Stimulated activated naive CD8-positive, alpha-beta T cell treated with anti-CD3 and anti-CD28 coated beads, Interleukin-15, Interleukin-2, amounts not matched to agents 100 U/mL and 50 U/mL, for 24 hours (primary cell): ENCODE measurements at regions not wholly inside any gene's neighbourhood (a gene's known extent, or its start where the extent isn't known, plus 50 kb on each side); places are given as distances from the start of the nearest gene placed in this dataset.
A peak's percentile ranks its signal among the peaks of the same experiment; 100 is the strongest.
"Not testable (repeated sequence)": the region's sequence is repeated elsewhere in the genome, so short reads cannot be mapped to it uniquely, and the experiment has no call there.

Experiments used
- ATAC-seq: fragments of 150-1000 bp; cut with Tn5 transposase; one replicate; pipeline ENCODE4 v1.10.0; 2021
- DNase-seq: peaks from one replicate; pipeline ENCODE4 v3.0.0; 2021

- ATAC-seq (no peak), DNase-seq (no peak)
These were observed 606.1 kb upstream of the USP24 start for GRCh38 chr1:55821234-55821633.

GRCh38 chr1:55820501-55820900 lies 605.3 kb upstream of the USP24 start:
- no peak for ATAC-seq
- no peak for DNase-seq

- ATAC-seq: no peak
These were observed 603.8 kb upstream of the USP24 start for GRCh38 chr1:55819011-55819410.

GRCh38 chr1:55816456-55817426 lies 601.6 kb upstream of the USP24 start:
- DNase-seq (no peak), ATAC-seq (peak; percentile 43)

More at GRCh38 chr1:55819011-55819410, 603.8 kb upstream of the USP24 start:
- no peak for DNase-seq

GRCh38 chr1:55815745-55816455 lies 600.7 kb upstream of the USP24 start:
- DNase-seq (no peak), ATAC-seq (no peak)

GRCh38 chr1:55814967-55815366 lies 599.8 kb upstream of the USP24 start:
- DNase-seq (no peak), ATAC-seq (no peak)

GRCh38 chr1:55813618-55814017 lies 598.5 kb upstream of the USP24 start:
- ATAC-seq (no peak), DNase-seq (no peak)

GRCh38 chr1:55812281-55812680 lies 597.1 kb upstream of the USP24 start:
- DNase-seq (no peak), ATAC-seq (no peak)

GRCh38 chr1:55808263-55808662 lies 593.1 kb upstream of the USP24 start:
- ATAC-seq (no peak), DNase-seq (no peak)

GRCh38 chr1:55803429-55803828 lies 588.3 kb upstream of the USP24 start:
- ATAC-seq (no peak), DNase-seq (no peak)

- ATAC-seq (no peak), DNase-seq (no peak)
These were observed 586.3 kb upstream of the USP24 start for GRCh38 chr1:55801481-55801880.

- ATAC-seq (no peak), DNase-seq (no peak)
These were observed 585.3 kb upstream of the USP24 start for GRCh38 chr1:55800503-55800902.

GRCh38 chr1:55793856-55794255 lies 578.7 kb upstream of the USP24 start:
- ATAC-seq (no peak), DNase-seq (no peak)

GRCh38 chr1:55792870-55793269 lies 577.7 kb upstream of the USP24 start:
- ATAC-seq (no peak), DNase-seq (no peak)

GRCh38 chr1:55789466-55789865 lies 574.3 kb upstream of the USP24 start:
- ATAC-seq: no peak

GRCh38 chr1:55786396-55786795 lies 571.2 kb upstream of the USP24 start:
- DNase-seq (no peak), ATAC-seq (no peak)

More at GRCh38 chr1:55789466-55789865, 574.3 kb upstream of the USP24 start:
- no peak for DNase-seq

GRCh38 chr1:55784941-55785450 lies 569.8 kb upstream of the USP24 start:
- DNase-seq, ATAC-seq: not testable (repeated sequence)

GRCh38 chr1:55781944-55782482 lies 566.8 kb upstream of the USP24 start:
- ATAC-seq (no peak), DNase-seq (no peak)

GRCh38 chr1:55781003-55781402 lies 565.8 kb upstream of the USP24 start:
- ATAC-seq (no peak), DNase-seq (no peak)

GRCh38 chr1:55777545-55777944 lies 562.4 kb upstream of the USP24 start:
- ATAC-seq: no peak
- no peak for DNase-seq

GRCh38 chr1:55775007-55775406 lies 559.8 kb upstream of the USP24 start:
- no peak for ATAC-seq

GRCh38 chr1:55774446-55774845 lies 559.3 kb upstream of the USP24 start:
- no peak for DNase-seq
- ATAC-seq: no peak

More at GRCh38 chr1:55775007-55775406, 559.8 kb upstream of the USP24 start:
- no peak for DNase-seq
